SKM-1 (cell line): ENCODE measurements at regions not wholly inside any gene's neighbourhood (a gene's known extent, or its start where the extent isn't known, plus 50 kb on each side); places are given as distances from the start of the nearest gene placed in this dataset.

ENCODE experiments used
- DNase-seq: peaks from one replicate; lab custom pipeline; 2025; ENCODE audit not compliant: unreplicated experiment; lab: John Stamatoyannopoulos, UW

GRCh38 chr13:59566561-59566960, 597.2 kb downstream of the DIAPH3 start:
- DNase-seq = no peak

GRCh38 chr13:59568306-59568705, 595.4 kb downstream of the DIAPH3 start:
- DNase-seq = no peak

- no peak for DNase-seq
Observed at GRCh38 chr13:59570204-59570603, 593.5 kb downstream of the DIAPH3 start.

DNA sequence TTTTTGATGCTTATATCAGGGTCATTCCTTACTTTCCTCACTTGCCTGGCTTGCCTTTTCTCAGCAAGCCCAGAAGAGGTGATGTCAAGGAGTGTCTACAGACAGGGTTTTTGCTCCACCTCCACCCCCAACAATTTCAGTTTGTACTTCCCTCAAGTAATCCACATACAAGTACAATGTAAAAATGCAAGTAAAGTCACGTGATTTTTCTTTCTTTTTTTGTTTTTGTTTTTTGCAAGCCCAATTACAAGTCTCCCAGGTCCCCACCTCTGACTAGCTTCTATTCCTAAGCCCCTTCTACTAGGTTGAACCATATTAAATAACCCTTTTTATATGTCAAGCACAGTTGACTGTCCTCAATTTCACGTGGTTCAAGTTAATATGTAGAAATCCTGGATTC, 579.6 kb downstream of the DIAPH3 start:
- no peak for DNase-seq

DNA sequence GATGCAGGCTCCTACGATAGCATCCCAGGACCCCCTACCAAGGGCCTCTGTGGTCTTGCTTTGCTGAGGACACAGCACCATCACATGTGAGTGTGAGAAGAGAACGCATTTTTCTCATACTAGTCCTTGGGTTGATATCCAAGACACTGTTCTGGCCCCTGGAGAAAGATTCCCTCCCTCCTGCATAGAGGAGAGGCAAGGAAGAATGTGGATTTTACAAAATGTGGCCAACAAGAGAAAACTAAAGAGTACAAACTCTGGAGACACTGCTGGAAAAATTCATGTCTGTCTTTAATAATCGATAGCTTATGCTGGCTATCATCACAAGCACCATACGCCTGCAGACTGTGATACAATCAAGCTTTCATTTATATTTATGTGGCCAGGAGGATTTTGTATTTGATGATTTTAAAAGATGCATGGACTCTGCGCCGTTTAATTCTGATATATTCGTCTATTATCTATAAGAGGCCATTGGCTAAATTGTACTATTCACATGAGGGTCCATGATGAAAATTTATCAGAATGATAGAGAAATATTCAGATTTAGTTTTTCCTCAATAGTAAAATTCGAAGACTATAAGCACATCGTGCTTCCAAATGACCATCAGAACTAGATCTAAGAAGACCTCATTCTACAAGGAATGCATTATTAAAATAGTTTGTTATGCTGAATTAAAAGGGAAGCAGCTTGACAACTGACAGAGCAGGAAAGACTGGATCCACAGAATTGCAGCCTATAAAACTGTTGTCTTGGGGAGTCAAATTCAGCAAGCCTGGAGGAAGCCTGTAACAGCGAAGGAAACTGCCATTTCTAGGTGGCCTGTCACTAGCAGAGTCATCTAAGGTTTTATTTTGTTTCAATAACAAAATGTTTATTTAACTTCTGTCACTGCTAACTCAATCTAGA, 578.7 kb downstream of the DIAPH3 start:
- no peak for DNase-seq

DNA sequence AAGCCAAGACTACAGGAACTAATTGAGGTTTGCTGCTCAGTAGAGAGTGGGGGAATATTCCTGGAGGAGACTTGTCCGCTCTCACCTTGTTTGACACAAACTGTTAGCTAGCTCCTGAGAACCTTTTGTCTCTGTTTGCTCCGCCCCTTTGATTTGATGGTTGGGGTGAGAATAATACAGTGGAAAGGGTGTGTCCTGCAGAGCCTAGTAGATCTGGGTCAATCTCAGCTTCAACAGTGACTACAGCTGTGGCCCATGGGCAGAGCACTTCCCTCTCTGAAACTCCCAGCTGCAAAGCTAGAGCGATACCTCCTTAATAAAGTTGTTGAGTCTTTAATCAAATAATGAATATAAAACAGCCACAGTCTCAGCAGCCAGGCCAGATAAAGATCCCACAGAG, 576.7 kb downstream of the DIAPH3 start:
- DNase-seq = no peak

GRCh38 chr13:59587971-59588716, 575.6 kb downstream of the DIAPH3 start:
- DNase-seq = no peak

DNA sequence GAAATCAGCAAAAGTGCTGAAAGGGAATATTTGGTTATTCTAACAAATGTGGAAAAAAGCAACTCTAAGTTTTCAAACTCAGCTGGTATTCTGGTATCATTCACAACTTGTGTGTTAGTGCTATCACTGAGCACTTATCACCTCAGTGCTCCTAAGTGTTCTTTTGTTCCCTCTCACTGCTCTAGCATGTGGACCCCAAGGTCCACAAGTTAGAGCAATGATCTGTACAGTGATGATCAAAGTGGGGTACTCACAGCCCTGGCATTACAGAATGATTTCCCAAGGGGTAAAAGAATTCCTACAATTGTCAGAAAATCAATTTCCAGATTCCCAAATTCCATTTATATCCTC, 575.0 kb downstream of the DIAPH3 start:
- no peak for DNase-seq

DNA sequence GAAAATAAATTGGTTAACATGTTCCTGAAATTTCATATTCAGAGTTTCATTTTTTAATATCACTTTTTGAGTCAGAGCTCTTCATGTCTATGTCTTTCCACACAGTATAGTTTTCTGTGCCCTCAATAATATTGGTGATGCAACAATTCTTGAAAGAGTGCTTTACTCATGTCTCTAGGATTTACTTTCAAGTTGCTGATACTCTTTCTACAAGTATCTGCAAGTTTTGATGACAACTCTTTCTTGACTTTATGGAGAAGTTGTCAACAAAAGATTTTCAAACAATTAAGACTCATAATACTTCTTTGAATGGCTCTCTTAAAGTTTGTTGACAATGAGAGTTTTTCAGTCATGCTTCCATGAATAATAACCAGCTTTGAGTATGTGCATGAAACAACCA, 561.7 kb downstream of the DIAPH3 start:
- DNase-seq = no peak

GRCh38 chr13:59603646-59604045, 560.1 kb downstream of the DIAPH3 start:
- DNase-seq = no peak

- DNase-seq = no peak
Observed at GRCh38 chr13:59607172-59607571, 556.6 kb downstream of the DIAPH3 start.

DNA sequence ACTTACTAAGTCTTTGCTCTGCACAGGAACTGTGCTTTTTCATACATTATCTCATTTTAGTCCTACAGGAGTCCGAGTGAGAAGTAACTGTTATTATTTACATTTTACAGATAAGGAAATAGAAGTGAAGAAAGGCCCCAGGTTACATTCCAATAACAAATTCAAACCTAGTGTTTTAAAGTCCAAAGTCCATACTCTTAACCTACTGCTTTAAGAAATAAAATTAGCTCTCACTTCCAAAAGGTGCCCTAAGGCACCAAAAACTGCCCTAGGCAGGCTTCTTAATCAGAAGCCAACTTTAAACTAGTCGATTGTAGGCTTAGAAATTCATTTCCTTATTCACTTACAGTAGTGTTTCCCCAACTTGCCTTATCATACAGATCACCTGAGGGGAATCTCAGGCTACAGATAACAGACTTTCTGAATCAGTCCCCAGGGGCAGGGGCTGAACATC, 555.9 kb downstream of the DIAPH3 start:
- no peak for DNase-seq

- DNase-seq = no peak
Observed at GRCh38 chr13:59609421-59609820, 554.3 kb downstream of the DIAPH3 start.
